NCI-H187 (cell line): ENCODE measurements at regions not wholly inside any gene's neighbourhood (a gene's known extent, or its start where the extent isn't known, plus 50 kb on each side); places are given as distances from the start of the nearest gene placed in this dataset.

Source experiments
- DNase-seq, 2 experiments: peaks; one replicate each; lab custom pipeline; 2025; lab: John Stamatoyannopoulos, UW

GRCh38 chr11:121794671-121795141 is 321.3 kb downstream of the BLID start:
- no peak for DNase-seq

- DNase-seq: no peak
Measured at GRCh38 chr11:121793916-121794315, 322.1 kb downstream of the BLID start.

- no peak for DNase-seq
Measured at GRCh38 chr11:121793291-121793690, 322.7 kb downstream of the BLID start.

GRCh38 chr11:121792185-121792584 is 323.8 kb downstream of the BLID start:
- DNase-seq: no peak

- no peak for DNase-seq
Measured at GRCh38 chr11:121790430-121790829, 325.6 kb downstream of the BLID start.

- no peak for DNase-seq
Measured at GRCh38 chr11:121780971-121781370, 328.2 kb upstream of the SORL1-AS1 start.

- no peak for DNase-seq
Measured at GRCh38 chr11:121777056-121777455, 324.3 kb upstream of the SORL1-AS1 start.

GRCh38 chr11:121775276-121775675 is 322.5 kb upstream of the SORL1-AS1 start:
- DNase-seq: no peak

GRCh38 chr11:121773076-121773475 is 320.3 kb upstream of the SORL1-AS1 start:
- DNase-seq: no peak

- no peak for DNase-seq
Measured at GRCh38 chr11:121770939-121771595, 318.3 kb upstream of the SORL1-AS1 start.

GRCh38 chr11:121769191-121769590 is 316.4 kb upstream of the SORL1-AS1 start:
- no peak for DNase-seq

GRCh38 chr11:121767433-121767832 is 314.7 kb upstream of the SORL1-AS1 start:
- DNase-seq: no peak

- no peak for DNase-seq
Measured at GRCh38 chr11:121766991-121767390, 314.2 kb upstream of the SORL1-AS1 start.

GRCh38 chr11:121766166-121766565 is 313.4 kb upstream of the SORL1-AS1 start:
- DNase-seq: no peak

GRCh38 chr11:121763526-121763925 is 310.8 kb upstream of the SORL1-AS1 start:
- no peak for DNase-seq

GRCh38 chr11:121762820-121763219 is 310.1 kb upstream of the SORL1-AS1 start:
- peak; percentile 70 to 88 for DNase-seq

GRCh38 chr11:121761186-121761585 is 308.4 kb upstream of the SORL1-AS1 start:
- no peak for DNase-seq

- DNase-seq: no peak
Measured at GRCh38 chr11:121757480-121758125, 304.8 kb upstream of the SORL1-AS1 start.

- no peak for DNase-seq
Measured at GRCh38 chr11:121755906-121756305, 303.1 kb upstream of the SORL1-AS1 start.

GRCh38 chr11:121755191-121755590 is 302.4 kb upstream of the SORL1-AS1 start:
- DNase-seq: no peak

GRCh38 chr11:121754598-121754997 is 301.8 kb upstream of the SORL1-AS1 start:
- no peak for DNase-seq

GRCh38 chr11:121749691-121750090 is 296.9 kb upstream of the SORL1-AS1 start:
- DNase-seq: no peak

- no peak for DNase-seq
Measured at GRCh38 chr11:121748068-121748467, 295.3 kb upstream of the SORL1-AS1 start.

- DNase-seq: no peak
Measured at GRCh38 chr11:121743285-121743684, 290.5 kb upstream of the SORL1-AS1 start.
